HCT116 (cell line): ENCODE measurements at regions not wholly inside any gene's neighbourhood (a gene's known extent, or its start where the extent isn't known, plus 50 kb on each side); places are given as distances from the start of the nearest gene placed in this dataset.

Source experiments
- ATAC-seq: fragments of 200-7000 bp; cut with Tn5 transposase; 2 replicates; pipeline ENCODE4 v1.9.1; 2020; ENCODE audit warnings: mild to moderate bottlenecking, moderate library complexity
- BruUV-seq: library from RNA; stranded (reverse); fragments of 400-500 nt; replicated peaks from 2 replicates; lab custom pipeline; 2021; lab: Mats Ljungman, UMichigan
- CTCF ChIA-PET: fragments of 300-600 bp; sonication (Branson Sonifier 250); formaldehyde crosslinking; loops from one replicate; lab custom pipeline; 2021; ENCODE audit warnings: antibody characterized with exemption; lab: Charles Lee
- POLR2A ChIA-PET: fragments of 300-600, 350-600 bp; sonication (Branson Sonifier 250); formaldehyde crosslinking; loops from one replicate; lab custom pipeline; 2021; ENCODE audit warnings: antibody characterized with exemption; lab: Charles Lee
- RAD21 ChIA-PET, 2 experiments: fragments of 300-600 bp; sonication (Branson Sonifier 250); formaldehyde crosslinking; loops; one replicate each; lab custom pipeline; 2023; ENCODE audit warnings: low total read pairs in 2 of 2; ENCODE audit not compliant: uncharacterized antibody in 2 of 2, unreplicated experiment in 2 of 2, low non-redundant PET in 1 of 2; lab: Charles Lee
- DNase-seq: peaks from one replicate; pipeline ENCODE4 v3.0.0-alpha.2; 2010; ENCODE audit warnings: low read depth, low spot score
- H2AFZ ChIP-seq: fragments of 200-600 bp; shearing (Covaris generic), sonication (generic); 2 replicates; pipeline ENCODE4 v1.6.1; 2017; ENCODE audit warnings: low read depth, mixed run types, mixed read lengths, antibody characterized with exemption, low read length; ENCODE audit not compliant: poor library complexity, severe bottlenecking
- H3K27ac ChIP-seq: 2 replicates; pipeline ENCODE4 v1.5.1; 2012; ENCODE audit warnings: low read depth, low read length
- H3K27me3 ChIP-seq: fragments of 200-600 bp; sonication (generic); 2 replicates; pipeline ENCODE4 v1.6.1; 2016; ENCODE audit warnings: mixed run types, low read length, mixed read lengths; ENCODE audit not compliant: insufficient read depth
- H3K36me3 ChIP-seq, 2 experiments: fragments of 200-500 bp in 1 of 2; fragments of 200-600 bp in 1 of 2; sonication (Bioruptor generic) in 1 of 2; sonication (generic) in 1 of 2; 2 replicates each; pipeline versions ENCODE4 v1.5.1 to v1.6.1; 2014 to 2016; ENCODE audit warnings: low read length in 2 of 2, inconsistent platforms in 1 of 2, mixed read lengths in 1 of 2, mixed run types in 1 of 2; ENCODE audit not compliant: insufficient read depth in 2 of 2, control insufficient read depth in 1 of 2
- H3K4me1 ChIP-seq, 2 experiments: fragments of 200-600 bp in 1 of 2; sonication (generic) in 1 of 2; 2 replicates each; pipeline versions ENCODE4 v1.5.1 to v1.6.1; 2012 to 2017; ENCODE audit warnings: low read length in 2 of 2, inconsistent platforms in 1 of 2, mild to moderate bottlenecking in 1 of 2, mixed read lengths in 1 of 2, mixed run types in 1 of 2, moderate library complexity in 1 of 2; ENCODE audit not compliant: insufficient read depth in 2 of 2, control insufficient read depth in 1 of 2
- H3K4me2 ChIP-seq: fragments of 200-600 bp; sonication (generic); 2 replicates; pipeline ENCODE4 v1.6.1; 2017; ENCODE audit warnings: mixed run types, low read length, mixed read lengths
- H3K4me3 ChIP-seq, 2 experiments: fragments of 200-600 bp in 1 of 2; sonication (generic) in 1 of 2; replicated peaks in 1 of 2; 2 replicates each; pipeline ENCODE4 v1.5.1; 2011 to 2016; ENCODE audit warnings: low read length in 2 of 2, control low read depth in 1 of 2, low read depth in 1 of 2, mild to moderate bottlenecking in 1 of 2, mixed read lengths in 1 of 2, mixed run types in 1 of 2
- H3K79me2 ChIP-seq: fragments of 200-600 bp; sonication (generic); 2 replicates; pipeline ENCODE4 v1.6.1; 2017; ENCODE audit warnings: mild to moderate bottlenecking, mixed run types, low read length, moderate library complexity, mixed read lengths; ENCODE audit not compliant: insufficient read depth
- H3K9ac ChIP-seq: fragments of 200-600 bp; sonication (generic); 2 replicates; pipeline ENCODE4 v1.6.1; 2016; ENCODE audit warnings: low read length, mixed read lengths
- H3K9me2 ChIP-seq: fragments of 200-600 bp; sonication (generic), shearing (Covaris generic); 2 replicates; pipeline ENCODE4 v1.6.1; 2017; ENCODE audit warnings: mixed run types, mild to moderate bottlenecking, moderate library complexity; ENCODE audit not compliant: insufficient read depth
- H3K9me3 ChIP-seq, 2 experiments: fragments of 200-500 bp in 1 of 2; fragments of 200-600 bp in 1 of 2; sonication (Bioruptor generic) in 1 of 2; sonication (generic) in 1 of 2; 2 replicates each; pipeline ENCODE4 v1.6.1; 2014 to 2017; ENCODE audit warnings: low read length in 2 of 2, mixed read lengths in 2 of 2, inconsistent platforms in 1 of 2, low read depth in 1 of 2, mild to moderate bottlenecking in 1 of 2, mixed run types in 1 of 2, moderate library complexity in 1 of 2; ENCODE audit not compliant: control insufficient read depth in 1 of 2, insufficient read depth in 1 of 2
- H4K20me1 ChIP-seq: fragments of 200-600 bp; sonication (generic), shearing (Covaris generic); 2 replicates; pipeline ENCODE4 v1.6.1; 2017; ENCODE audit warnings: mixed run types, mild to moderate bottlenecking, moderate library complexity; ENCODE audit not compliant: insufficient read depth
- CEBPB ChIP-seq: IDR thresholded peaks from 2 replicates; pipeline ENCODE4 v1.6.1; 2012; ENCODE audit warnings: low read depth
- EGR1 ChIP-seq: IDR thresholded peaks from 2 replicates; pipeline ENCODE4 v1.6.1; 2012; ENCODE audit warnings: low read depth
- ELF1 ChIP-seq: IDR thresholded peaks from 2 replicates; pipeline ENCODE4 v1.6.1; 2012; ENCODE audit warnings: low read depth, borderline replicate concordance
- EZH2 ChIP-seq: fragments of 200-600 bp; sonication (generic); IDR thresholded peaks from 2 replicates; pipeline ENCODE4 v1.6.1; 2017; ENCODE audit warnings: antibody characterized with exemption, mixed run types
- EZH2phosphoT487 ChIP-seq: fragments of 200-600 bp; IDR thresholded peaks from 2 replicates; pipeline ENCODE4 v1.6.1; 2018; ENCODE audit warnings: antibody characterized with exemption, borderline replicate concordance
- POLR2A ChIP-seq: IDR thresholded peaks from 2 replicates; pipeline ENCODE4 v1.7.0; 2011; ENCODE audit warnings: borderline replicate concordance; ENCODE audit not compliant: insufficient read depth, insufficient read length; ENCODE audit errors: extremely low read depth
- SP1 ChIP-seq: IDR thresholded peaks from 2 replicates; pipeline ENCODE4 v1.6.1; 2012; ENCODE audit warnings: low read depth
- SRF ChIP-seq: IDR thresholded peaks from 2 replicates; pipeline ENCODE4 v1.6.1; 2012; ENCODE audit warnings: low read depth
- YY1 ChIP-seq: IDR thresholded peaks from 2 replicates; pipeline ENCODE4 v1.6.1; 2011; ENCODE audit warnings: low read length, low read depth, moderate library complexity, mild to moderate bottlenecking; ENCODE audit not compliant: insufficient replicate concordance; ENCODE audit errors: extremely low read depth
- intact Hi-C: fragments of 100-400 bp; cut with micrococcal nuclease; formaldehyde crosslinking; loops from 2 replicates; pipeline ENCODE4 v1.10.0; 2022
- TF ChIP-seq, protein P1 (sequence below): IDR thresholded peaks from 2 replicates; pipeline ENCODE4 v1.6.1; 2012; ENCODE audit warnings: low read depth
- TF ChIP-seq, protein P2 (sequence below): IDR thresholded peaks from 2 replicates; pipeline ENCODE4 v1.6.1; 2011; ENCODE audit warnings: mild to moderate bottlenecking, low read length, moderate library complexity; ENCODE audit not compliant: insufficient replicate concordance; ENCODE audit errors: extremely low read depth

DNA sequence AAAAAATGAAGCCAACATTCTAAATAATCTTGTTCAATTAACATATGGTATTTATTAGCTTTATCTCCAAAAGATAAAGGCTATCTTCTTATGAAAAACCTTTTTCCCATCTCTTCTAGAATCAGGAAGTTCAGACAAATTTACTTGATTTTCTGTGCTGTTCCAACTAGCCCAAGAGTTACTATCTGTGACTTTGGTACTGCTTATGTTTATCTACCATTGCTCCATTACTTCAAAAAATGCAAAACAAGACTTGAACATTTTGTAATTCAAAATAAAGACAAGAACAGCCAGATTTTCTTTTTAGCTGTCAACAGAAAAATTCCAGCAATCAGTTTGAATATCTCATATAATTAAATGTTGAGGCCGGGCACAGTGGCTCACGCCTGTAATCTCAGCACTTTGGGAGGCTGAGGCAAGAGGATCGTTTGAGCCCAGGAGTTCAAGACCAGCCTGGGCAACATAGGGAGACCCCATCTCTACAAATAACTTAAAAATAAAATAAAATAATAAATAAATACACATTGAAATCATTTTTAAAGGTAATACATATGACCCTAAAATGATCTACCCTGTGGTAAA lies 188.5 kb downstream of the LTN1 start (continued):
- TF ChIP-seq, protein P1, sequence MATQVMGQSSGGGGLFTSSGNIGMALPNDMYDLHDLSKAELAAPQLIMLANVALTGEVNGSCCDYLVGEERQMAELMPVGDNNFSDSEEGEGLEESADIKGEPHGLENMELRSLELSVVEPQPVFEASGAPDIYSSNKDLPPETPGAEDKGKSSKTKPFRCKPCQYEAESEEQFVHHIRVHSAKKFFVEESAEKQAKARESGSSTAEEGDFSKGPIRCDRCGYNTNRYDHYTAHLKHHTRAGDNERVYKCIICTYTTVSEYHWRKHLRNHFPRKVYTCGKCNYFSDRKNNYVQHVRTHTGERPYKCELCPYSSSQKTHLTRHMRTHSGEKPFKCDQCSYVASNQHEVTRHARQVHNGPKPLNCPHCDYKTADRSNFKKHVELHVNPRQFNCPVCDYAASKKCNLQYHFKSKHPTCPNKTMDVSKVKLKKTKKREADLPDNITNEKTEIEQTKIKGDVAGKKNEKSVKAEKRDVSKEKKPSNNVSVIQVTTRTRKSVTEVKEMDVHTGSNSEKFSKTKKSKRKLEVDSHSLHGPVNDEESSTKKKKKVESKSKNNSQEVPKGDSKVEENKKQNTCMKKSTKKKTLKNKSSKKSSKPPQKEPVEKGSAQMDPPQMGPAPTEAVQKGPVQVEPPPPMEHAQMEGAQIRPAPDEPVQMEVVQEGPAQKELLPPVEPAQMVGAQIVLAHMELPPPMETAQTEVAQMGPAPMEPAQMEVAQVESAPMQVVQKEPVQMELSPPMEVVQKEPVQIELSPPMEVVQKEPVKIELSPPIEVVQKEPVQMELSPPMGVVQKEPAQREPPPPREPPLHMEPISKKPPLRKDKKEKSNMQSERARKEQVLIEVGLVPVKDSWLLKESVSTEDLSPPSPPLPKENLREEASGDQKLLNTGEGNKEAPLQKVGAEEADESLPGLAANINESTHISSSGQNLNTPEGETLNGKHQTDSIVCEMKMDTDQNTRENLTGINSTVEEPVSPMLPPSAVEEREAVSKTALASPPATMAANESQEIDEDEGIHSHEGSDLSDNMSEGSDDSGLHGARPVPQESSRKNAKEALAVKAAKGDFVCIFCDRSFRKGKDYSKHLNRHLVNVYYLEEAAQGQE: no peak
- TF ChIP-seq EGR1: no peak

DNA sequence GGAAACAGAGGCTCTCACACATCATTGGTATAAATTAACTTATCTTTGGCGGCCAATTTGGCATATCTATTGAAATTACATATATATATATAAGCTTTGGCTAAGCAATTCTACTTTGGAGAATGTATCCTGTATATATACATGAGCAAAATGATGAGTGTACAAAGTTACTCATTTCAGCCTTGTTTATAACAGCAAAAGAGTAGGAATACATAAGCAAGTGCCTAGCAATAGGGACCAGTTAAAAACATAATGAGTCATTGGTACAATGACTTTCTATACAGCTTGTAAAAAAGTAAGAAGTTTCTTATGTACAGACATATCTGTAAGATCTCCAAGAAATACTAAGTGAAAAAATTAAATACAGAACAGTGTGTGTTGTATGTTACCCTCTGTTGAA lies 190.8 kb downstream of the LTN1 start:
- intact Hi-C loops: no loop called here
- Histone ChIP-seq H3K9ac (no peak overlapping the region), H2AFZ (no peak overlapping the region), H3K27ac (no peak overlapping the region), H3K36me3 (no peaks in the 10 kb centered on the region), H3K4me3 (no peak overlapping the region), H3K27me3 (peaks cover 31% of the 10 kb centered on the region), H3K79me2 (no peaks in the 10 kb centered on the region), H3K9me2 (no peaks in the 10 kb centered on the region), H3K4me1 (no peaks in the 10 kb centered on the region), H3K9me3 (no peaks in the 10 kb centered on the region), H3K4me2 (no peak overlapping the region), H4K20me1 (no peaks in the 10 kb centered on the region)
- ChIA-PET POLR2A (no interaction called here), RAD21 (no interaction called here), CTCF (no interaction called here)
- BruUV-seq: no TSS peak
- no peak for DNase-seq
- TF ChIP-seq POLR2A: no peak
- TF ChIP-seq ELF1: no peak
- TF ChIP-seq EZH2phosphoT487: no peak
- TF ChIP-seq, protein P2, sequence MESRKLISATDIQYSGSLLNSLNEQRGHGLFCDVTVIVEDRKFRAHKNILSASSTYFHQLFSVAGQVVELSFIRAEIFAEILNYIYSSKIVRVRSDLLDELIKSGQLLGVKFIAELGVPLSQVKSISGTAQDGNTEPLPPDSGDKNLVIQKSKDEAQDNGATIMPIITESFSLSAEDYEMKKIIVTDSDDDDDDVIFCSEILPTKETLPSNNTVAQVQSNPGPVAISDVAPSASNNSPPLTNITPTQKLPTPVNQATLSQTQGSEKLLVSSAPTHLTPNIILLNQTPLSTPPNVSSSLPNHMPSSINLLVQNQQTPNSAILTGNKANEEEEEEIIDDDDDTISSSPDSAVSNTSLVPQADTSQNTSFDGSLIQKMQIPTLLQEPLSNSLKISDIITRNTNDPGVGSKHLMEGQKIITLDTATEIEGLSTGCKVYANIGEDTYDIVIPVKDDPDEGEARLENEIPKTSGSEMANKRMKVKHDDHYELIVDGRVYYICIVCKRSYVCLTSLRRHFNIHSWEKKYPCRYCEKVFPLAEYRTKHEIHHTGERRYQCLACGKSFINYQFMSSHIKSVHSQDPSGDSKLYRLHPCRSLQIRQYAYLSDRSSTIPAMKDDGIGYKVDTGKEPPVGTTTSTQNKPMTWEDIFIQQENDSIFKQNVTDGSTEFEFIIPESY: no peak
- TF ChIP-seq CEBPB: no peak
- no peak for TF ChIP-seq SP1
- no peak for TF ChIP-seq EZH2
- no peak for TF ChIP-seq YY1
- no peak for TF ChIP-seq SRF
- no peak for ATAC-seq
